ENCODE measurements at regions not wholly inside any gene's neighbourhood (a gene's known extent, or its start where the extent isn't known, plus 50 kb on each side); places are given as distances from the start of the nearest gene placed in this dataset.

DNA sequence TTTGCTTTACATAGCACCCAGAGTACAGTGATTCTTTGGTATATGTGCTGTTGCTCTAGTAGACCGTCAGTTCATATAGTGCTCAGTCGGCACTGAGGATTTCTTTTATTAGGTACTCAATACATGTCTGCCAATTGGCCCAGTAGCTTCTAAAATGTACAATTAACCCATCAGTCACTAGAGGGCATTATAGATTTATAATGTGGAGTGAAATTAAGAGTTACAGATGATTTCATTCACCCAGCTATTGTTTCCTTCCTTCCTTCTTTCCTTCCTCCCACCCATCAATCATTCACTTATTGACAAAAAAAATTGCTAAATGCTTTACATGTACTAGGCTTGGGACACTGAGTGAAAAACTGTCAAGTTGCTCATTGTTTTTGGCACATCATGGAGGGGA, 263.6 kb upstream of the USP24 start:
- TF ChIP-seq, protein P1, sequence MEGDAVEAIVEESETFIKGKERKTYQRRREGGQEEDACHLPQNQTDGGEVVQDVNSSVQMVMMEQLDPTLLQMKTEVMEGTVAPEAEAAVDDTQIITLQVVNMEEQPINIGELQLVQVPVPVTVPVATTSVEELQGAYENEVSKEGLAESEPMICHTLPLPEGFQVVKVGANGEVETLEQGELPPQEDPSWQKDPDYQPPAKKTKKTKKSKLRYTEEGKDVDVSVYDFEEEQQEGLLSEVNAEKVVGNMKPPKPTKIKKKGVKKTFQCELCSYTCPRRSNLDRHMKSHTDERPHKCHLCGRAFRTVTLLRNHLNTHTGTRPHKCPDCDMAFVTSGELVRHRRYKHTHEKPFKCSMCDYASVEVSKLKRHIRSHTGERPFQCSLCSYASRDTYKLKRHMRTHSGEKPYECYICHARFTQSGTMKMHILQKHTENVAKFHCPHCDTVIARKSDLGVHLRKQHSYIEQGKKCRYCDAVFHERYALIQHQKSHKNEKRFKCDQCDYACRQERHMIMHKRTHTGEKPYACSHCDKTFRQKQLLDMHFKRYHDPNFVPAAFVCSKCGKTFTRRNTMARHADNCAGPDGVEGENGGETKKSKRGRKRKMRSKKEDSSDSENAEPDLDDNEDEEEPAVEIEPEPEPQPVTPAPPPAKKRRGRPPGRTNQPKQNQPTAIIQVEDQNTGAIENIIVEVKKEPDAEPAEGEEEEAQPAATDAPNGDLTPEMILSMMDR (IDR thresholded peaks at IDR 0.05), result no peak
- no peak for TF ChIP-seq EP300 (IDR thresholded peaks at IDR 0.05)
- TF ChIP-seq POLR2A (IDR thresholded peaks at IDR 0.05), result no peak

All from tibial nerve (tissue), 4 donors.